Hepatocyte (in vitro differentiated cells): ENCODE measurements at regions not wholly inside any gene's neighbourhood (a gene's known extent, or its start where the extent isn't known, plus 50 kb on each side); places are given as distances from the start of the nearest gene placed in this dataset.
"Not testable (repeated sequence)": the region's sequence is repeated elsewhere in the genome, so short reads cannot be mapped to it uniquely, and the experiment has no call there.

Experiments
- DNase-seq: peaks from one replicate; pipeline ENCODE4 v3.0.0-alpha.2; 2016; ENCODE audit warnings: low spot score
- H2AFZ ChIP-seq: fragments of 200-600 bp; sonication (generic); 2 replicates; pipeline ENCODE4 v1.6.0; 2016; ENCODE audit warnings: antibody characterized with exemption, mild to moderate bottlenecking
- H3K27ac ChIP-seq: fragments of 200-600 bp; sonication (generic); 2 replicates; pipeline ENCODE4 v1.5.1; 2016; ENCODE audit warnings: mild to moderate bottlenecking
- H3K27me3 ChIP-seq: fragments of 200-600 bp; sonication (generic); 2 replicates; pipeline ENCODE4 v1.6.1; 2016
- H3K36me3 ChIP-seq: fragments of 200-600 bp; sonication (generic); replicated peaks from 2 replicates; pipeline ENCODE4 v1.5.1; 2016; ENCODE audit warnings: low read depth; ENCODE audit not compliant: insufficient read depth
- H3K4me1 ChIP-seq: fragments of 200-600 bp; sonication (generic); 2 replicates; pipeline ENCODE4 v1.5.1; 2016; ENCODE audit warnings: mild to moderate bottlenecking, moderate library complexity; ENCODE audit not compliant: insufficient read depth
- H3K4me2 ChIP-seq: fragments of 200-600 bp; sonication (generic); 2 replicates; pipeline ENCODE4 v1.6.0; 2016
- H3K4me3 ChIP-seq: fragments of 200-600 bp; sonication (generic); 2 replicates; pipeline ENCODE4 v1.5.1; 2016; ENCODE audit warnings: mild to moderate bottlenecking
- H3K79me2 ChIP-seq: fragments of 200-600 bp; sonication (generic); 2 replicates; pipeline ENCODE4 v1.6.0; 2017; ENCODE audit warnings: mild to moderate bottlenecking
- H3K9me2 ChIP-seq: fragments of 200-600 bp; sonication (generic); replicated peaks from 2 replicates; pipeline ENCODE4 v1.6.0; 2017; ENCODE audit warnings: mild to moderate bottlenecking; ENCODE audit not compliant: insufficient read depth
- H3K9me3 ChIP-seq: fragments of 200-600 bp; sonication (generic); 2 replicates; pipeline ENCODE4 v1.5.1; 2016; ENCODE audit warnings: low read depth, mild to moderate bottlenecking
- H4K20me1 ChIP-seq: fragments of 200-600 bp; sonication (generic); 2 replicates; pipeline ENCODE4 v1.6.0; 2016; ENCODE audit warnings: mild to moderate bottlenecking; ENCODE audit not compliant: insufficient read depth, poor library complexity, severe bottlenecking
- CTCF ChIP-seq: fragments of 200-600 bp; sonication (generic); IDR thresholded peaks from 2 replicates; pipeline ENCODE4 v1.5.1; 2016; ENCODE audit warnings: antibody characterized with exemption, mild to moderate bottlenecking; ENCODE audit not compliant: poor library complexity
- EZH2 ChIP-seq: fragments of 200-600 bp; sonication (generic); IDR thresholded peaks from 2 replicates; pipeline ENCODE4 v1.6.1; 2016; ENCODE audit warnings: antibody characterized with exemption, mild to moderate bottlenecking, borderline replicate concordance
- EZH2phosphoT487 ChIP-seq: fragments of 200-600 bp; sonication (generic); IDR thresholded peaks from one replicate; pipeline ENCODE4 v1.6.1; 2018; ENCODE audit warnings: antibody characterized with exemption, mild to moderate bottlenecking, low read depth, moderate library complexity; ENCODE audit not compliant: unreplicated experiment, severe bottlenecking
- WGBS: methylation state at CpG from one replicate; pipeline ENCODE4 v1.1.6; 2016; ENCODE audit warnings: low lambda C conversion rate; ENCODE audit errors: missing lambda C conversion rate; 5-methylcytosine and 5-hydroxymethylcytosine counted together

DNA sequence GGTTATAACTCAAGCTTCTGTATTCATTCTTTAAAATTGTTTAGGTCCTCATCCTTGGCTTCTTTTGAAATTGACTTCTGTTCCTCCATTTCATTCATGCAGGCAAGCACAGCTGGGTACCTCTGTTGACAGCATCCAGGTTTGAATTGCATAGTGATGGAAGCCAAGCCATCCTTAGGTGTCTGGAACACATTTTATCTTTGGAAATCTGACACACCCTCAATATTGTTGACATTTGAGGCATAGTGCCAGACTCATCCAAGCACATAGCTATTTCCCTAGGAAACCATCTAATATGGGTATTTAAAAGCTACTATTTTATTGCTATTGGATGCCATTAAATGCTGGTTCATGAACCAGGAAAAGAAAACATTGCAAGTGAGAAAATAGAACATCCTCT lies 142.1 kb upstream of the PTPRZ1 start:
- H3K79me2 ChIP-seq: no peaks in the 10 kb centered on the region
- no peak overlapping the region for H3K4me2 ChIP-seq
- H3K27me3 ChIP-seq: no peaks in the 10 kb centered on the region
- H3K4me3 ChIP-seq: no peak overlapping the region
- H2AFZ ChIP-seq: no peak overlapping the region
- no peaks in the 10 kb centered on the region for H3K9me3 ChIP-seq
- no peaks in the 10 kb centered on the region for H3K4me1 ChIP-seq
- no peaks in the 10 kb centered on the region for H3K9me2 ChIP-seq
- no peak overlapping the region for H3K27ac ChIP-seq
- no peak for DNase-seq
- H3K36me3 ChIP-seq: no peaks in the 10 kb centered on the region
- no peaks in the 10 kb centered on the region for H4K20me1 ChIP-seq
- no peak for TF ChIP-seq CTCF
- TF ChIP-seq EZH2phosphoT487: no peak
- TF ChIP-seq EZH2: no peak

DNA sequence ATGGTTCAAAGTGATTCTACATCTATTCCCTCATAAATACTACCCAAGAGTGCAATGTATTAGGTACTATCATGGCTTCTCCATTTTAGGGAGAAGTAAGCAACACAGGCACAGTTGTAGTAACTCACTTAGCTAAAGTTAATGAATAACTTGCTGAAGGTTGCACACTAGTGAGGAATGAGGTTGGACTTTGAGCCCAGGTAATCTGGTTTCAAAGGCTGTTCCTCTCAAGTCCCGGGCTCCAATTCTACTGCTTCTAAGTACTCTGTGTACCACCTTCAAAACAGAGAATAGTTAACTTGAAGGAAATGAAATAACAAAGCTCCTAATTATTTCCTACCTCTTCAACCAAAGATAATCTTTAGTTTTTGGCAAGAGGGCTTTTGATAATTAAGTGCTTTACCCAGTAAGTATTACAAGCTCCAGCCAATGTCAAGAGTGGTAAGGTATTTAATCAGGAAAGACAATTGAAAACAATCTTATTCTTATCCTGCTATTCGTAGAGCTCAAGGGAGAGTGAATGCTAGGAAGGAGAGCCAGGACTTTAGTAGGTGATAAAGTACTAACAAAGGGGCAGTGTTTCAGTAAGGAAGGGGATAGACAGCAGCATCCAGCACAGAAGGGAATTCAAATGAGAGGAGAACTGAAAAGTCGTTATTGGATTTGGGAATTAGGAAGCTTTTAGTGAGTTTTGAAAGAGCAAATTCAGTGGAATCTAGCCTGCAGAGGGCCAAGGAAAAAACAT lies 158.2 kb upstream of the PTPRZ1 start:
- Histone ChIP-seq H3K9me3 (no peaks in the 10 kb centered on the region), H3K4me1 (peaks cover 14% of the 10 kb centered on the region), H3K4me2 (peak overlapping the region; percentile 60), H3K9me2 (no peaks in the 10 kb centered on the region), H3K79me2 (no peaks in the 10 kb centered on the region), H3K27ac (peak overlapping the region; percentile 86), H2AFZ (peak overlapping the region; percentile 62), H4K20me1 (no peaks in the 10 kb centered on the region), H3K27me3 (no peaks in the 10 kb centered on the region), H3K36me3 (no peaks in the 10 kb centered on the region), H3K4me3 (no peak overlapping the region)
- no peak for TF ChIP-seq CTCF
- no peak for TF ChIP-seq EZH2phosphoT487
- no peak for TF ChIP-seq EZH2
- peak; percentile 85 for DNase-seq
- WGBS: 29% methylated on average over 3 of the region's 3 CpGs

- H3K4me2 ChIP-seq, H3K9me2 ChIP-seq, H3K79me2 ChIP-seq, H3K27me3 ChIP-seq, H3K4me3 ChIP-seq, H3K9me3 ChIP-seq, H4K20me1 ChIP-seq, H3K36me3 ChIP-seq: not testable (repeated sequence)
- peaks cover 14% of the 10 kb centered on the region for H3K4me1 ChIP-seq
- DNase-seq: peak; percentile 24
- H3K27ac ChIP-seq: peak overlapping the region; percentile 86
- WGBS: 52% methylated on average over 5 of the region's 5 CpGs
- H2AFZ ChIP-seq: peak overlapping the region; percentile 45
These were observed 160.0 kb upstream of the PTPRZ1 start for GRCh38 chr7:121712961-121713360.

GRCh38 chr7:121697731-121698316 lies 175.1 kb upstream of the PTPRZ1 start:
- TF ChIP-seq EZH2 (no peak), EZH2phosphoT487 (no peak), CTCF (no peak)

More at GRCh38 chr7:121697731-121698316, 175.1 kb upstream of the PTPRZ1 start:
- no peak for DNase-seq
- H3K79me2 ChIP-seq: no peaks in the 10 kb centered on the region
- H3K4me2 ChIP-seq: no peak overlapping the region
- H3K9me3 ChIP-seq: no peaks in the 10 kb centered on the region
- no peaks in the 10 kb centered on the region for H3K9me2 ChIP-seq
- H3K36me3 ChIP-seq: no peaks in the 10 kb centered on the region
- no peak overlapping the region for H2AFZ ChIP-seq
- no peaks in the 10 kb centered on the region for H3K27me3 ChIP-seq
- H3K27ac ChIP-seq: no peak overlapping the region
- H4K20me1 ChIP-seq: no peaks in the 10 kb centered on the region
- WGBS: 85% methylated on average over 2 of the region's 2 CpGs
- no peaks in the 10 kb centered on the region for H3K4me1 ChIP-seq
- H3K4me3 ChIP-seq: no peak overlapping the region
